GM18508 (cell line): ENCODE measurements at regions not wholly inside any gene's neighbourhood (a gene's known extent, or its start where the extent isn't known, plus 50 kb on each side); places are given as distances from the start of the nearest gene placed in this dataset.
"Not testable (repeated sequence)": the region's sequence is repeated elsewhere in the genome, so short reads cannot be mapped to it uniquely, and the experiment has no call there.

ENCODE experiments used
- ATAC-seq: cut with Tn5 transposase; IDR thresholded peaks from one replicate; pipeline ENCODE4 v1.9.1; 2021; ENCODE audit warnings: moderate number of reproducible peaks; ENCODE audit not compliant: insufficient read depth, unreplicated experiment

GRCh38 chr15:31177951-31178350, 76.4 kb upstream of the TRPM1 start:
- no peak for ATAC-seq

GRCh38 chr15:31178705-31179104, 77.2 kb upstream of the TRPM1 start:
- ATAC-seq, result no peak

GRCh38 chr15:31179693-31180092, 78.2 kb upstream of the TRPM1 start:
- ATAC-seq, result no peak

- ATAC-seq, result no peak
These were observed 91.8 kb upstream of the TRPM1 start for GRCh38 chr15:31193291-31193690.

GRCh38 chr15:31195871-31196270, 94.3 kb upstream of the TRPM1 start:
- no peak for ATAC-seq

GRCh38 chr15:31197497-31198414, 96.2 kb upstream of the TRPM1 start:
- ATAC-seq, result no peak

- no peak for ATAC-seq
These were observed 99.2 kb upstream of the TRPM1 start for GRCh38 chr15:31200735-31201151.

GRCh38 chr15:31202953-31203352, 101.4 kb upstream of the TRPM1 start:
- ATAC-seq, result no peak

GRCh38 chr15:31203999-31204398, 102.5 kb upstream of the TRPM1 start:
- ATAC-seq, result no peak

GRCh38 chr15:31206386-31207181, 105.1 kb upstream of the TRPM1 start:
- no peak for ATAC-seq

- no peak for ATAC-seq
These were observed 105.7 kb upstream of the TRPM1 start for GRCh38 chr15:31207246-31207645.

- not testable (repeated sequence) for ATAC-seq
These were observed 106.3 kb upstream of the TRPM1 start for GRCh38 chr15:31207861-31208260.

- ATAC-seq, result no peak
These were observed 107.3 kb upstream of the TRPM1 start for GRCh38 chr15:31208817-31209216.

- no peak for ATAC-seq
These were observed 109.8 kb upstream of the TRPM1 start for GRCh38 chr15:31211353-31211752.

GRCh38 chr15:31212326-31213080, 111.0 kb upstream of the TRPM1 start:
- no peak for ATAC-seq

GRCh38 chr15:31214158-31214863, 112.3 kb upstream of the KLF13 start:
- no peak for ATAC-seq

GRCh38 chr15:31214864-31215489, 111.7 kb upstream of the KLF13 start:
- ATAC-seq, result no peak

- ATAC-seq, result peak; percentile 54
These were observed 111.0 kb upstream of the KLF13 start for GRCh38 chr15:31215490-31216214.
